Muscle of leg (tissue), 3 donors: ENCODE measurements at regions not wholly inside any gene's neighbourhood (a gene's known extent, or its start where the extent isn't known, plus 50 kb on each side); places are given as distances from the start of the nearest gene placed in this dataset.

Source experiments
- DNase-seq: peaks from one replicate; pipeline ENCODE4 v3.0.0; 2013
- H3K27ac ChIP-seq: one replicate; pipeline ENCODE4 v1.5.1; 2013; ENCODE audit warnings: mild to moderate bottlenecking, low read length, control low read depth
- H3K27me3 ChIP-seq: one replicate; pipeline ENCODE4 v1.6.1; 2013; ENCODE audit warnings: low read length; ENCODE audit not compliant: control insufficient read depth, insufficient read depth
- H3K36me3 ChIP-seq: one replicate; pipeline ENCODE4 v1.6.1; 2013; ENCODE audit warnings: low read length; ENCODE audit not compliant: control insufficient read depth, insufficient read depth
- H3K4me1 ChIP-seq: one replicate; pipeline ENCODE4 v1.6.1; 2013; ENCODE audit warnings: low read length; ENCODE audit not compliant: control insufficient read depth, insufficient read depth
- H3K4me3 ChIP-seq: one replicate; pipeline ENCODE4 v1.5.1; 2013; ENCODE audit warnings: low read length, control low read depth
- H3K9me3 ChIP-seq: replicated peaks from 2 replicates; pipeline ENCODE4 v1.6.1; 2013; ENCODE audit warnings: low read depth, low read length; ENCODE audit not compliant: control insufficient read depth
- WGBS: methylation state at CpG from one replicate; pipeline ENCODE4 v1.1.5; 2013; ENCODE audit warnings: missing lambda C conversion rate; ENCODE audit not compliant: insufficient coverage; 5-methylcytosine and 5-hydroxymethylcytosine counted together

DNA sequence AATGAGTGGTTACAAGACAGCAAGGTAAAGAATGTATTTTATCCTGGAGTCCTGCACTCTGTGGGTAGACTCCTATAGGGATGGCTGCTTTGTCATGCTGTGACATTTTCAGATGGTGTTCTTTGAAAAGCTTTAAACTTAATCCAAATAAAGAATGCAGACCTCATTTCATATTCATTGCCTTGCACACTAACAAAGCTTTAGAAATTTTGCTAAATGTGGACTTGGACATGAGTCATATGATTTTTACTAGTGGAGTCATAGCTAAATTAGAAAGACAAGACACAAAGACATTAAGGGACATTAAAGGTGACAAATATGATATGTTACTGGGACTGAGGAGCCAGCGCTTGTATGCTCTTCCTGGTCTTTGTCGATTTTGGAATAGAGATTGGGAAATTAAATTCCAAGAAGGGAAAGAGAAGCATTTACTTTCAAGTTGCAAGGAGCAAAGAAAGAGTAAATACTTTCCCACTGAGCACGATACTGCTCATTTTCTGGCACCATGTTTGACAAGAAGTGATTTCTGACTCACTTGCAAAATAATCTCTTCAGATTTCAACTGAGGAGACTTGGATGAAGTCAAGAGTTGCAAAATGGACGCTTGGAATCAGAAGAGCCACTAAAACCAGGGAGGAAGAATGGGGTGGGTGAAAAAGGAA is 152.9 kb upstream of the MYOCD start:
- no peaks in the 10 kb centered on the region for H3K4me1 ChIP-seq
- 84% methylated on average over 2 of the region's 4 CpGs for WGBS

DNA sequence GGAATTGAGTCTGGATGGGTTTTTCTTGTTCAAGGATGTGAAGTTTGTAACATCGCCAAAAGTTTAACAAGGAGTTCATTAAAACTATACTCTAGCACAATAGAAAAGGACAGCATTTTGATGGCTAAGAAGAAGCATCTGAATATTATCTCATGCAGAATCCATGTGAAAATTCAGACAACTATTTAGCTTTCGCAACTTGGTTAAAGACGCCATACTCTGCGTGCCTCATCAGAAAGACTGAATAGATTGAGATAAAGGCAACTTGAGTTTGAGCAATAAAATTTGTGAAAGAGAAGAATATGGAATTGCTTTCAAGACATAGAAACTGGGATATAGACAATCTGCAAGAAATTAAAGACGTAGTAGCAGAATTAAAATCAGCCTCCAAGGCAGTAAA is 151.1 kb upstream of the MYOCD start:
- Histone ChIP-seq H3K4me1 (no peaks in the 10 kb centered on the region), H3K4me3 (no peak overlapping the region), H3K27me3 (no peaks in the 10 kb centered on the region), H3K27ac (no peak overlapping the region), H3K9me3 (no peaks in the 10 kb centered on the region), H3K36me3 (no peaks in the 10 kb centered on the region)
- no peak for DNase-seq
- WGBS = 83% methylated on average over 2 of the region's 5 CpGs

More for the DNA sequence above, 152.9 kb upstream of the MYOCD start:
- no peaks in the 10 kb centered on the region for H3K27me3 ChIP-seq
- no peak for DNase-seq
- no peaks in the 10 kb centered on the region for H3K36me3 ChIP-seq
- no peak overlapping the region for H3K4me3 ChIP-seq
- H3K27ac ChIP-seq = no peak overlapping the region
- H3K9me3 ChIP-seq = no peaks in the 10 kb centered on the region

DNA sequence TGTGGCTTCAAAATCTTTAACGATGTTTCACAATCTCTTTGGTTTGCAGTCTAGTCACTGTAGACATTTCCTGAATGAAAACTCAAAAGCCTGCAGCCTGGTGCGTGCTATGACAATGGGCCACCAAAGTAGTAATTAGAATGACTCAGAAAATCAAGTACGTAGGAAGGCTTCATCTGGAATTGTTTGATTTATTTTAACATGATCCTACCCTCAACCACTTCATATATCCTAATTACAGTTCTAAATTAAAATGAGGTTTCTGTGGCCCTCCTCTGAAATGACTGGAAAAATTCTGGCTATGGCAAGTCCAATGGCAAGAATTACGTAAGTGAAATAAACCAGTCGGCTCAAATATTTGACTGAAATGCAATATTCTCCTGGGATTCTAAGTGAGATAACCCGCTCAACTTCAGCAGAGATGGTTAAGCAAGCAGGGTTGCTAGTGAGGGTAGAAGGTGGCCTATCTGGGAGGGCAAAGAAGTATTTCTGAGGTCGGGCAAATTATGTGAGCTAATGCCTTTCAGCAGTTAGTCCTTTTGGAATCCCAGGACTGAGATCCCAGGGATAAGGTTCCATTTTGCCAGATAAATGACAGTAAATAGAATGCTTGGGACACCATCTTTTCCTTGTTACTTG is 145.6 kb upstream of the MYOCD start:
- no peak for DNase-seq
- WGBS = 83% methylated on average over 5 of the region's 7 CpGs
- H3K36me3 ChIP-seq = no peaks in the 10 kb centered on the region
- no peak overlapping the region for H3K4me3 ChIP-seq
- no peak overlapping the region for H3K27ac ChIP-seq
- no peaks in the 10 kb centered on the region for H3K4me1 ChIP-seq
- no peaks in the 10 kb centered on the region for H3K27me3 ChIP-seq
- no peaks in the 10 kb centered on the region for H3K9me3 ChIP-seq

DNA sequence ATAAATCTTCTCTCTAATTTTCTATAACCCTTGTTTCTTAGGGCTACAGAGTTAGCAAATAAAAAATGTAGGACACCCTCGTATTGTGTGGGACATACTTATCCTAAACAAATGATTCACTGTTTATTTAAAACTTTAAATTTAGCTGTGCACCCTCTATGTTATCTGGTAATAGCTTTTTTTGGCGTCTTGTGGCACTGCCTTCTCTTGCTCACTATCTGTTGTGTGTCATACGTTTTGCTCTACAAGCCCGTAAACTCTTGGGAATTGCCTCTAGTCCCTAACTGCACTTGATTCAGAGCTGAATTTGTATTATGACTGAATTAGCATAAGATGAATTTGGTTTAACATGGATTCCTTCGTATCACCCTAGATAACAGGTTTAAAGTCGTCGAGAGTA is 144.3 kb upstream of the MYOCD start:
- Histone ChIP-seq H3K27me3 (no peaks in the 10 kb centered on the region), H3K27ac (no peak overlapping the region), H3K4me3 (no peak overlapping the region), H3K9me3 (no peaks in the 10 kb centered on the region), H3K36me3 (no peaks in the 10 kb centered on the region), H3K4me1 (no peaks in the 10 kb centered on the region)
- WGBS = 93% methylated on average over 2 of the region's 7 CpGs
- no peak for DNase-seq

DNA sequence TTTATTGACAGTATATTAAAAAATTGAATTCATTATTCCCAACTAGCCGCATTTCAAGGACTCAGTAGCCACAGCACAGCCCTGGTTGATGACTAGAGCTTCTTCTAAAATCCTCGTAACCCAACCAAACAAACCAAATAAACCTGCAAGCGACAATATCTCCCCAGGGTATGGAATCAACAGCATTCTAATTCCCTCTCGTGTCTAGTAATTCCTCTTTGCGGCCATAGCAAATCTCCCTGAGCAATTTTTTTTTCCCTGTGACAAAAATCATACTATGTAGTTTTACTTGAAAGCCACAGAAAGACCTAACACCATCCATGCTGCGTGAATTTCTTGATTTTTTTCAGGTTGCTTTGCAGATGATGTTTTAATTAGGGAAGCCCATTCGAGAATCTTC is 143.4 kb upstream of the MYOCD start:
- H3K4me1 ChIP-seq = no peaks in the 10 kb centered on the region
- 50% methylated on average over 3 of the region's 7 CpGs for WGBS
- DNase-seq = no peak
- H3K9me3 ChIP-seq = no peaks in the 10 kb centered on the region
- no peaks in the 10 kb centered on the region for H3K36me3 ChIP-seq
- no peak overlapping the region for H3K4me3 ChIP-seq
- H3K27me3 ChIP-seq = no peaks in the 10 kb centered on the region
- H3K27ac ChIP-seq = no peak overlapping the region

DNA sequence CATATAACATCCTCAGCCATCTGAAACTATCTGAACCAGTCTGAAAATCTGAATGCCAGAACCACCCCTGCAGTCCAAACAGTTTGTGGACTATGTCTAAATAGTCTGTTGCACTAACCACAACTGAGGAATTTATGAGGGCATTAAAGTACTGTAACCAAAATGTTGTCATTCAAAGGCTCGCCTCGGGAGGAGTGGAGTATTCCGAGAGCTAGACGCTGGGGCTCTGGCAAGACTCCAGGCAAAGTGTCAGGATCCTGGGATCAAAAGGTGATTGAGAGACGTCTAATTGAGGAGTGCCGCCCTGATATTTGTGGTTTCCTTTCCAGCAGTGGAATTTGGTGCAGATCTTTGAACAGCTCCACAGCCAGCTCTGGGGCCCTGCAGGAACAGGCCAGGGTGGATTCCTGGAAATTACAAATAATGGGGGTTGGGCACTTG is 142.9 kb upstream of the MYOCD start:
- 10% methylated on average over 6 of the region's 6 CpGs for WGBS
- Histone ChIP-seq H3K27me3 (no peaks in the 10 kb centered on the region), H3K36me3 (no peaks in the 10 kb centered on the region), H3K4me1 (no peaks in the 10 kb centered on the region), H3K9me3 (no peaks in the 10 kb centered on the region), H3K4me3 (no peak overlapping the region), H3K27ac (no peak overlapping the region)
- DNase-seq = peak; percentile 10

DNA sequence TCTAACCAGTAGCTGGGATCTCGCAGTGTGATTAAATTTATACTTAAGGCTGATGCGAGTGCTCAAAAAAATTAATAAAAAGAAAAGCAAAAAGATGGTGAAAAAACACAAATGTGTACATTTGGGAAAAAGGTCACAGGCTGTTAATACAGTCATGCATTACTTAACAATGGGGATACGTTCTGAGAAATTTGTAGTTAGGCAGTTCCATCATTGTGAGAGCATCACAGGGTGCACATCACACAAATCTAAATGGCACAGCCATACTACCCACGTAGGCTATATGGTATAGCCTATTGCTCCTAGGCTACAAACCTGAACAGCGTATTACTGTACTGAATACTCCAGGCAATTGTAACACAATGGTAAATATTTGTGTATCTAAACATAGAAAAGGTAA is 142.4 kb upstream of the MYOCD start:
- no peaks in the 10 kb centered on the region for H3K4me1 ChIP-seq
- H3K9me3 ChIP-seq = no peaks in the 10 kb centered on the region
- H3K27me3 ChIP-seq = no peaks in the 10 kb centered on the region
- H3K27ac ChIP-seq = no peak overlapping the region
- DNase-seq = no peak
- 40% methylated on average over 2 of the region's 5 CpGs for WGBS
- H3K4me3 ChIP-seq = no peak overlapping the region
- no peaks in the 10 kb centered on the region for H3K36me3 ChIP-seq

DNA sequence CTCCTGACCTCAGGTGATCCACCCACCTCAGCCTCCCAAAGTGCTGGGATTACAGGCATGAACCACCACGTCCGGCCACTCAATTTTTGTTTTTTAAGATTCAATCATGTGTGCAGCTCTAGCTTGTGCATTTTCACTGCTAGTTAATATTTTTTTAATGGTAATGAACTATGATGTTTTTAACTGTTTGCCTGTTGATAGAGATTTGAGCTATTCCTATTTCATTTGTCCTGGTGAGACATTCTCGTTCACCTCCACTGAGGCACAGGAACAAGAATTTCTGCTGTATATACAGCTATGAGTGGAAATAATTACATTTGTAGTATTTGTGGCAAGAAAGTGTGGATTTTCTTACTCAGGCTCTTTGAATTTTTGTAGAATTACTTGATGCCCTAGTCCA is 137.7 kb upstream of the MYOCD start:
- no peak for DNase-seq
- no CpG with 5 or more reads among the region's 3 CpGs for WGBS
- no peaks in the 10 kb centered on the region for H3K27me3 ChIP-seq
- no peaks in the 10 kb centered on the region for H3K9me3 ChIP-seq
- no peak overlapping the region for H3K27ac ChIP-seq
- H3K4me3 ChIP-seq = no peak overlapping the region
- H3K36me3 ChIP-seq = no peaks in the 10 kb centered on the region
- no peaks in the 10 kb centered on the region for H3K4me1 ChIP-seq

DNA sequence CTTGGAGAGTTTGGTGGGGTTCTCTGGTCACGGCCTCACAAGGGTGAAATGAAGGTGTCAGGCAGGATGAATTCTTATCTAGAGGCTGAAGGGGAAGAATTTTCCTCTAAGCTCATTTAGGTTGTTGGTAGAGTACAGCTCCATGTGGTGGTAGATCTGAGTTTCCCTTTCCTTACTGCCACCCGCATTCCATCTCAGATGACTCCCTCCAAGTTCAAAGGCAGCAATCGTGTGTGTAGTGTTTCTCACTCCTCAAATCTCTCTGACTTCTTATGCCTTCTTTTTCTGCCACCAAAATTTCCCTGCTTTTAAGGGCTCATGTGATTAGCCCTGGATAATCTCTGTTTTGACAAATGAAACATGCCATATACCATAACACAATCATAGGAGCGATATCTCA is 135.5 kb upstream of the MYOCD start:
- Histone ChIP-seq H3K4me1 (no peaks in the 10 kb centered on the region), H3K9me3 (no peaks in the 10 kb centered on the region), H3K36me3 (no peaks in the 10 kb centered on the region), H3K27ac (no peak overlapping the region), H3K4me3 (no peak overlapping the region), H3K27me3 (no peaks in the 10 kb centered on the region)
- DNase-seq = no peak
- 81% methylated on average over 2 of the region's 4 CpGs for WGBS

DNA sequence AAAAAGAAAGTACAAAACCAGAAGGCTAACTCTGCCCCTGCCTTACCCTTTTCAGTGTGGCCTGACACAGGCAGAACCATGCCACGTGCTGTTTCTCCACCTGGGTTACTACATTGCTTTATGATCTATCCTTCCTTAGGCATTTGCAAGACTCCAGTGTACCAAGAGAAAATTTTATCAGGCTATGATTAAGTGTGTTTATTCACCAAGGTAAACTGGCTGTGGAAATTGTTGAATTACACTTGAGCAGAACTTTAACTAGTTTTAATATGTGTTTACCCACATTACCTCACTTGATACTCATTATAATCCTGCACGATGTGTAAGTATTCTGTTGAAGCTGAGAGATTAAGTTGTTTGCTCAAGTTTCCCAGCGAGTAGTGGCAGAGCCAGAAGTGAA is 129.7 kb upstream of the MYOCD start:
- H3K27ac ChIP-seq = no peak overlapping the region
- H3K9me3 ChIP-seq = no peaks in the 10 kb centered on the region
- DNase-seq = no peak
- H3K27me3 ChIP-seq = no peaks in the 10 kb centered on the region
- no peaks in the 10 kb centered on the region for H3K36me3 ChIP-seq
- no peaks in the 10 kb centered on the region for H3K4me1 ChIP-seq
- no CpG with 5 or more reads among the region's 3 CpGs for WGBS
- no peak overlapping the region for H3K4me3 ChIP-seq
